CD4-positive, alpha-beta memory T cell (primary cell): ENCODE measurements at regions not wholly inside any gene's neighbourhood (a gene's known extent, or its start where the extent isn't known, plus 50 kb on each side); places are given as distances from the start of the nearest gene placed in this dataset.
"Not testable (repeated sequence)": the region's sequence is repeated elsewhere in the genome, so short reads cannot be mapped to it uniquely, and the experiment has no call there.

Experiments
- CTCF ChIA-PET: fragments of 350-600 bp; sonication (Branson Sonifier 250); formaldehyde crosslinking; loops from one replicate; lab custom pipeline; 2021; ENCODE audit warnings: inconsistent platforms; ENCODE audit not compliant: partially characterized antibody; lab: Charles Lee
- POLR2A ChIA-PET: fragments of 350-600 bp; sonication (Branson Sonifier 250); formaldehyde crosslinking; loops from one replicate; lab custom pipeline; 2021; ENCODE audit not compliant: partially characterized antibody; lab: Charles Lee
- DNase-seq, 5 donors: peaks; one replicate each; pipeline versions ENCODE4 v3.0.0 to v3.0.0-alpha.2; 2020 to 2022; ENCODE audit warnings: mixed read lengths in 1 of 5
- H3K27ac ChIP-seq: one replicate; pipeline ENCODE4 v1.7.0; 2013; ENCODE audit warnings: low read depth, low read length
- H3K27me3 ChIP-seq: 2 replicates; pipeline ENCODE4 v1.7.0; 2013; ENCODE audit warnings: mild to moderate bottlenecking, low read length, moderate library complexity; ENCODE audit not compliant: insufficient read depth
- H3K36me3 ChIP-seq: 2 replicates; pipeline ENCODE4 v1.7.0; 2013; ENCODE audit warnings: mild to moderate bottlenecking, low read length, moderate library complexity; ENCODE audit not compliant: insufficient read depth
- H3K4me1 ChIP-seq: 2 replicates; pipeline ENCODE4 v1.7.0; 2013; ENCODE audit warnings: mild to moderate bottlenecking, low read length, moderate library complexity; ENCODE audit not compliant: insufficient read depth
- H3K4me3 ChIP-seq, 2 donors: one replicate each; pipeline ENCODE4 v1.7.0; 2013; ENCODE audit warnings: low read length in 2 of 2, mild to moderate bottlenecking in 1 of 2
- H3K9me3 ChIP-seq, 2 donors: one replicate each; pipeline ENCODE4 v1.7.0; 2013; ENCODE audit warnings: low read length in 2 of 2, control low read depth in 1 of 2; ENCODE audit not compliant: control insufficient read depth in 1 of 2
- H3K27ac Mint-ChIP-seq, 7 donors: one replicate each; pipeline ENCODE4 v1.8.0; 2020 to 2021; ENCODE audit warnings: mixed read lengths in 7 of 7, mild to moderate bottlenecking in 6 of 7, inconsistent platforms in 3 of 7, moderate library complexity in 3 of 7
- H3K27me3 Mint-ChIP-seq, 2 donors: one replicate each; pipeline ENCODE4 v1.8.0; 2020 to 2021; ENCODE audit warnings: mixed read lengths in 2 of 2
- H3K36me3 Mint-ChIP-seq, 2 donors: one replicate each; pipeline ENCODE4 v1.8.0; 2020 to 2021; ENCODE audit warnings: mixed read lengths in 2 of 2, inconsistent platforms in 1 of 2, mild to moderate bottlenecking in 1 of 2
- H3K4me1 Mint-ChIP-seq, 4 donors: one replicate each; pipeline ENCODE4 v1.8.0; 2020 to 2021; ENCODE audit warnings: mixed read lengths in 4 of 4, mild to moderate bottlenecking in 1 of 4
- H3K4me3 Mint-ChIP-seq, 8 donors: one replicate each; pipeline ENCODE4 v1.8.0; 2020 to 2021; ENCODE audit warnings: mixed read lengths in 8 of 8, mild to moderate bottlenecking in 7 of 8, moderate library complexity in 6 of 8, inconsistent platforms in 3 of 8
- H3K9me3 Mint-ChIP-seq, 8 donors: one replicate each; pipeline ENCODE4 v1.8.0; 2020 to 2021; ENCODE audit warnings: mixed read lengths in 8 of 8, mild to moderate bottlenecking in 5 of 8, inconsistent platforms in 3 of 8, moderate library complexity in 1 of 8
- intact Hi-C: fragments of 100-400 bp; cut with micrococcal nuclease; formaldehyde crosslinking; loops from one replicate; pipeline ENCODE4 v1.15.1; 2023

DNA sequence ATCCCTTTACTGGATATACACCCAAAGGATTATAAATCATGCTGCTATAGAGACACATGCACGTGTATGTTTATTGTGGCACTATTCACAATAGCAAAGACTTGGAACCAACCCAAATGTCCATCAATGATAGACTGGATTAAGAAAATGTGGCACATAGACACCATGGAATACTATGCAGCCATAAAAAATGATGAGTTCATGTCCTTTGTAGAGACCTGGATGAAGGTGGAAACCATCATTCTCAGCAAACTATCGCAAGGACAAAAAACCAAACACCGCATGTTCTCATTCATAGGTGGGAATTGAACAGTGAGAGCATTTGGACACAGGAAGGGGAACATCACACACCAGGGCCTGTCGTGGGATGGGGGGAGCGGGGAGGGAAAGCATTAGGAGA, 52.4 kb upstream of the FAM135A start:
- CTCF ChIA-PET, H3K36me3 Mint-ChIP-seq, H3K9me3 Mint-ChIP-seq, H3K4me3 ChIP-seq, intact Hi-C loops, H3K4me3 Mint-ChIP-seq, H3K27me3 Mint-ChIP-seq, H3K36me3 ChIP-seq, H3K9me3 ChIP-seq, H3K27ac Mint-ChIP-seq, H3K4me1 ChIP-seq, H3K4me1 Mint-ChIP-seq, POLR2A ChIA-PET, H3K27me3 ChIP-seq, H3K27ac ChIP-seq, DNase-seq: not testable (repeated sequence)

DNA sequence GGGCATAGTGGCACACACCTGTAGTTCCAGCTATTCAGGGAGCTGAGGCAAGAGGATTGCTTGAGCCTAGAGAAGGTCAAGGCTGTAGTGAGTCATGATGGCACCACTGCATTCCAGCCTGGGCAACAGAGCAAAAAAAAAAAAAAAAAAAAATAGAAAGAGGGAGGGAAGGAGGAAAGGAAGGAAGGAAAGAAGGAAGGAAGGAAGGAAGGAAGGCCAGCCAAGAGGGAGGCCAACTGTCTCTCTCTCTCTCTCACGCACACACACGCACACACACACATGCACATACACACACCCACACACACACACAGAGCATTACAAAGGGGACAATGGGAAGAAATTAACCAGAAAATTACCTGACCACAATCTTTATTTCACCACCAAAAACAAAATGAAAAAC, 50.6 kb upstream of the COL9A1 start:
- no peaks in the 10 kb centered on the region for H3K4me1 ChIP-seq
- no peaks in the 10 kb centered on the region for H3K9me3 ChIP-seq
- H3K9me3 Mint-ChIP-seq: peaks cover 0 to 2% (median 0%) of the 10 kb centered on the region in 8 donors
- no peak overlapping the region for H3K27ac ChIP-seq
- H3K27me3 Mint-ChIP-seq: no peaks in the 10 kb centered on the region
- POLR2A ChIA-PET: no interaction called here
- H3K27me3 ChIP-seq: no peaks in the 10 kb centered on the region
- DNase-seq: no peak
- CTCF ChIA-PET: interaction anchor here (0.7 to 0.9 kb wide), 2 partner anchors 15 to 18 kb away, joined by 3 read pairs; no protein-coding TSS in a partner anchor
- no peaks in the 10 kb centered on the region for H3K36me3 Mint-ChIP-seq
- no peak overlapping the region for H3K27ac Mint-ChIP-seq
- no peaks in the 10 kb centered on the region for H3K4me1 Mint-ChIP-seq
- no peak overlapping the region for H3K4me3 ChIP-seq
- intact Hi-C loops: no loop called here
- H3K36me3 ChIP-seq: no peaks in the 10 kb centered on the region
- no peak overlapping the region for H3K4me3 Mint-ChIP-seq
